VCaP (cell line): ENCODE measurements at regions not wholly inside any gene's neighbourhood (a gene's known extent, or its start where the extent isn't known, plus 50 kb on each side); places are given as distances from the start of the nearest gene placed in this dataset.
"Not testable (repeated sequence)": the region's sequence is repeated elsewhere in the genome, so short reads cannot be mapped to it uniquely, and the experiment has no call there.

ENCODE experiments used
- H3K27ac ChIP-seq: fragments of 450-650 bp; 2 replicates; pipeline ENCODE4 v1.5.1; 2017
- TF ChIP-seq, protein P1 (sequence below): fragments of 450-650 bp; conservative IDR thresholded peaks from 2 replicates; pipeline ENCODE4 v1.5.1; 2017; ENCODE audit warnings: mild to moderate bottlenecking, moderate library complexity

DNA sequence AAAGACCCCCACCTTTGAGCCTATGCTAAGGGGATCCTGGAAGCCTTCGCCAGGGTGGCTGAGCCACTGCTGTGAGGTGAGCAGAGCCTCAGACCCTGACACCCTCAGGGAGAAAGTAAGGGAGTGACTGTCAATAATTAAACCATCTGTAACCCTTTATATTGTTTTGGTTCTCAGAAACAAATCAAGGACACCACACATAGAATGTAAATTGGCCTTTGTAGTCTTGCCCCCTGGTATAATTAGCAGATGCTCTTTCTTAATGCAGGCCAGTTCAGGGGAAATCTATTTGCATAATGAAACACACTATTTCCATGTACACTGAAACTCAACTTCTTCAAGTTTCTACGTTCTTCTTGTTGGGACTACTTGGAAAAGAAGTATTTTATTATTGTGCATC lies 127.7 kb upstream of the EDNRB start:
- TF ChIP-seq, protein P1, sequence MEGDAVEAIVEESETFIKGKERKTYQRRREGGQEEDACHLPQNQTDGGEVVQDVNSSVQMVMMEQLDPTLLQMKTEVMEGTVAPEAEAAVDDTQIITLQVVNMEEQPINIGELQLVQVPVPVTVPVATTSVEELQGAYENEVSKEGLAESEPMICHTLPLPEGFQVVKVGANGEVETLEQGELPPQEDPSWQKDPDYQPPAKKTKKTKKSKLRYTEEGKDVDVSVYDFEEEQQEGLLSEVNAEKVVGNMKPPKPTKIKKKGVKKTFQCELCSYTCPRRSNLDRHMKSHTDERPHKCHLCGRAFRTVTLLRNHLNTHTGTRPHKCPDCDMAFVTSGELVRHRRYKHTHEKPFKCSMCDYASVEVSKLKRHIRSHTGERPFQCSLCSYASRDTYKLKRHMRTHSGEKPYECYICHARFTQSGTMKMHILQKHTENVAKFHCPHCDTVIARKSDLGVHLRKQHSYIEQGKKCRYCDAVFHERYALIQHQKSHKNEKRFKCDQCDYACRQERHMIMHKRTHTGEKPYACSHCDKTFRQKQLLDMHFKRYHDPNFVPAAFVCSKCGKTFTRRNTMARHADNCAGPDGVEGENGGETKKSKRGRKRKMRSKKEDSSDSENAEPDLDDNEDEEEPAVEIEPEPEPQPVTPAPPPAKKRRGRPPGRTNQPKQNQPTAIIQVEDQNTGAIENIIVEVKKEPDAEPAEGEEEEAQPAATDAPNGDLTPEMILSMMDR: no peak
- no peak overlapping the region for H3K27ac ChIP-seq

DNA sequence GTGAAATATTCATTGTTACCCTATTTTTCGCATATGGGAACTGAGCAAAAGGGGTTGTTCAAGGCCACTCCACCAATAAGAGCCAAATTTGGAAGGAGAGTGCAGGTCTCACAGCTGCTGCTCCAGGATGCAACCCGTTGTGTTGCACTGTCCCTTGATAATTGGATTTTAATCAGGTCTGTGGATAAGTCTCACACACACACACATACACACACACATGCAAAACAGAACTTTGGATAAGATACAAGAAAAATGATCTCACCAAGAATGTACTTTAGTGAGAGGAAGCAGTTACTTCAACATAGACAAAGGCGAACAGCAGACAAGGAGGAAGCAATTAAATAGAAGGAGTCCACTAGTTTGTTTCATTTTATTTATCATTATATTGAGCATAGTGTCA lies 127.3 kb upstream of the EDNRB start:
- H3K27ac ChIP-seq: no peak overlapping the region
- TF ChIP-seq, protein P1: no peak

DNA sequence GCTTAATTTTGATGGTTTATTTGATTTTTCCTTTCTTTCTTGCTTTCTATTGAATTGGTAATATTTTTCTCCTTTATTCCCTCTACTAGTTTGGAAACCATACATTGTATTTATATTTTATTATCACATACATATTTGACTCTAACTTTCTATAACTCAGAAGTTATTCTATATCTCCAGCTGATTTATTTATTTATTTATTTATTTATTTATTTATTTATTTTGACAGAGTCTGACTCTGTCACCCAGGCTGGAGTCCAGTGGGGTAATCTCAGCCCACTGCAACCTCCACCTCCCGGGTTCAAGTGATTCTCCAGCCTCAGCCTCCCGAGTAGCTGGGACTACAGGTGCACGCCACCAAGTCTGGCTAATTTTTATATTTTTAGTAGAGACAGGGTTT lies 122.7 kb upstream of the EDNRB start:
- not testable (repeated sequence) for H3K27ac ChIP-seq

DNA sequence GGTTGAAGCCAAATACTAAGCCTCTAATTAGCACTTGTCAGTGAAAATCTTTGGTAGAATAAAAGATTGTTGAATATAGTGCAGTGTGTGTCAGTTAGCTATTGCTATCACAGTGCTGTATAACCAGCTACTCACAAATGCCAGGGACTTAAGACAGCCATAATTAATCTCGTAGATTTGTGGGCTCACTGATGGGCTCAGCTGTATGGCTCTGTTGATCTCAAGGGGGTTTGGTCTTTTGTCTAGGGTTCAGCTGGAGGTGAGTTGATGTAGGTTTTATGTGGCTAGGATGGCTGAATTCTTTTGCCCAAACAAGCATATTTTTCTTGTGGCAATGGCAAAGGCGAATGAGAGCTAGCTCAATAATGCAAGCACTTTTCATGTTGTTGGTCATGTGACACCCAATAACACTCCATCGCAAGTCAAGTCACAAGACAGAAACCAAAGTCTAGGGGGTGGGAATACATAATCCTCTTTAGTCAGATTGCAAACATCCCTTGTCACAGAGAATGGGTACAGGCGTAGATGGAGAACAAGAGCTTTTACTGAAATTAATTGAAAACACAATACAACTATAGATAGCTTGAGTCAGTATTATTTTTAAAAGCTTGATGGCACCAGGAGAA lies 121.7 kb upstream of the EDNRB start:
- H3K27ac ChIP-seq: no peak overlapping the region
- TF ChIP-seq, protein P1: no peak

DNA sequence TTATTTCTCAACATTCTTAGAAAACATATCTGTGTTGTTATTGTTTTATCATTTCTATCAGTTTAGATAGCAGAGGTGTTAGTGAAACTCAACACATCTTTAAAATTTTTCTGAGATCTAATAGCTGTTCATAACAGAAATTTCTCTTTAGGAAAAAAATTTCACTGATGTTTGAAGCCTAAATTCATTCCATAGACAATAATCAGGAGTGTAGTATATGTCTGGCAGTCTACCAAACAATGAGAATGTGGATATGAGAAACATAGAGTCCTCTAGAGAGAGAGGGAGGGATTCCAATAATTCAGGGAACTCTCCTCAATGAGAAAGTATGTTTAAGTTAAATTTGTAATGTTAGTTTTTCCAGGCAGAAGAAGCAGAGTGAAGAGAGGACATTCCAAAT lies 118.2 kb upstream of the EDNRB start:
- H3K27ac ChIP-seq: no peak overlapping the region
- TF ChIP-seq, protein P1: no peak

DNA sequence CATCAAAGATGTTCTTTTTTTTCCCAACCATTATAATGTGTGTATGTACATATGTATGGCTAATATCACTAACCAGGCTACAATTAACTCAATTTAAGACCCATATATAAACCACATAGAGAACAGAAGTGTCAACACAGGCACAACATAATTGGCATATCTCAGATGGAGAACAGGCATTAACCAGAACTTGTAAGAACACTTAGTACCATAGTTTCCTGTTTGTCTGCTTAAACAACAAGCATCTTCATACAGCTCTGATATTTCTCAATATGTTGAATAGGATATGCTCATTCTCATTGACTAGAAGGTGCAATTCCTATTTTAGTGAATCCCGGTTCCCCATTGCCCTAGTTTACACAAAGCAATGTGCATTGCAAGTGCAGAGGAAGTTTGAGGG lies 116.9 kb upstream of the EDNRB start:
- H3K27ac ChIP-seq: no peak overlapping the region
- TF ChIP-seq, protein P1: no peak

DNA sequence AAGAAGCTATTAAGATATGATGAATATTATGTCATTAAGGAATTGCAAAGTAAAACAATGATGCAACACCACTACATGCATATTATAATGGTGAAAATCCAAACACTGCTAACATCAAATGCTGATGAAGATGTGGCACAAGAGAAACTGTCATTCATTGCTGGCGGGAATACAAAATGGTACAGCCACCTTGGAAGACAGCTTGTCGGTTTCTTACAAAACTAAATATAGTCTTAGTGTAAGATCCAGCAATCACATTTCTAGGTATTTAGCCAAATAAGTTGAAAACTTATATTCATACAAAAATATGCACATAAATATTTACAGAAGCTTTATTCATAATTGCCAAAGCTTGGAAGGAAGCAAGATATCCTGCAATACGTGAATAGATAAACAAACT lies 114.9 kb upstream of the EDNRB start:
- TF ChIP-seq, protein P1: no peak
- no peak overlapping the region for H3K27ac ChIP-seq

DNA sequence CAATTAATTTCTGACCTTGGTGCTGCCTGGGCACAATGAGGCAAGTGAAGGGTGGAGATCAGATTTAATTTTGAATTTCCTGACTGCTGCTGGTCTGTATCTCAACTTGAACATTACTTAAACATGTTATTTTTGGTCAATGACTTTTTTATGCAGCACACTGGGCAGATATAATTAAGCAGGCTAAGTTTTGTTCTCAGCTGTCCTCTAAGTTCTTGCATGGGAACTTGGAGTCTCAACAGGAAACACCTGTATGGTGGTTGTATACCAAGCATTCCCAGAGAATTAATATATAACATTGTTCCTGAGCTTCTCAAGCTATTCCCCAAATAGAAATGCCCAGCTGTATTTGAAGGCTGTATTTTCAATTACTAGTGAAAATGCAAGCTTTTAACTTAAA lies 113.5 kb upstream of the EDNRB start:
- H3K27ac ChIP-seq: no peak overlapping the region
- TF ChIP-seq, protein P1: no peak
